ENCODE measurements at regions not wholly inside any gene's neighbourhood (a gene's known extent, or its start where the extent isn't known, plus 50 kb on each side); places are given as distances from the start of the nearest gene placed in this dataset.

DNA sequence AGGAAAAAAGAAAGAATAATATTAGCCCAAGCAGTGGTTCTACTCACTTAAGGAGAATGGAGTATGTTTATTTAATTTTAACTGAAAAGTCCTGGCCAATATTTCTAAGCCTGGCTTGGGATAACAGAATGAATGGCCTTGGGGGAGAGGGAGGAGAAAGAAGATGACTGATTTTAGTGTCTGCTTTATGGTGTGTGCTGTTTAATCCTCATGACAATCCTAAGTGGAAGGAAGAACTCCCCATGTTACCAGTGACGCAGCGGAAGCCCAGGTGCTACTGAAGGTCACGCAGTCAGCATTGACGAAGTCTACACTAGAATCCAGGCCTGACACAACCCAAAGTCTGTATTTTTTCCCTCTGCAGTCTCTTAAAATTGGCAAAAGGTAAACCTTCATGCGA, 50.5 kb downstream of the PALM2AKAP2 start:
- DNase-seq (no peak), ATAC-seq (ENCODE audit: low read depth in 2 of 2) (no peak)
- no peaks in the 10 kb centered on the region for H3K4me1 ChIP-seq (ENCODE audit: control insufficient read depth, insufficient read depth, low read length, poor library complexity, severe bottlenecking)
- Mint-ChIP-seq H3K9me3 (peaks cover 0 to 2% (median 0%) of the 10 kb centered on the region in 7 donors), H3K4me1 (no peaks in the 10 kb centered on the region), H3K4me3 (no peak overlapping the region), H3K27me3 (peaks cover 51% of the 10 kb centered on the region), H3K27ac (no peak overlapping the region), H3K36me3 (no peaks in the 10 kb centered on the region)
- no peak overlapping the region for H3K27ac ChIP-seq (ENCODE audit: insufficient read depth, low read length, poor library complexity, severe bottlenecking)
- H3K27me3 ChIP-seq (ENCODE audit: control insufficient read depth, insufficient read depth, low read length) = peaks cover 4% of the 10 kb centered on the region
- no peak overlapping the region for H3K4me3 ChIP-seq (ENCODE audit: low read depth, low read length)
- H3K36me3 ChIP-seq (ENCODE audit: control insufficient read depth, insufficient read depth, low read length) = no peaks in the 10 kb centered on the region
- H3K9me3 ChIP-seq (ENCODE audit: control insufficient read depth in 2 of 2, low read length in 2 of 2) = no peaks in the 10 kb centered on the region

GRCh38 chr9:109831998-109832658, 52.1 kb downstream of the PALM2AKAP2 start:
- Mint-ChIP-seq H3K9me3 (peaks cover 0 to 4% (median 0%) of the 10 kb centered on the region in 7 donors), H3K4me1 (no peaks in the 10 kb centered on the region), H3K27ac (no peak overlapping the region), H3K4me3 (no peak overlapping the region), H3K27me3 (peaks cover 59% of the 10 kb centered on the region), H3K36me3 (no peaks in the 10 kb centered on the region)
- H3K27ac ChIP-seq (ENCODE audit: insufficient read depth, low read length, poor library complexity, severe bottlenecking) = no peak overlapping the region
- no peaks in the 10 kb centered on the region for H3K9me3 ChIP-seq (ENCODE audit: control insufficient read depth in 2 of 2, low read length in 2 of 2)
- peaks cover 4% of the 10 kb centered on the region for H3K27me3 ChIP-seq (ENCODE audit: control insufficient read depth, insufficient read depth, low read length)
- H3K4me1 ChIP-seq (ENCODE audit: control insufficient read depth, insufficient read depth, low read length, poor library complexity, severe bottlenecking) = no peaks in the 10 kb centered on the region
- DNase-seq (no peak), ATAC-seq (ENCODE audit: low read depth in 2 of 2) (no peak)
- H3K36me3 ChIP-seq (ENCODE audit: control insufficient read depth, insufficient read depth, low read length) = no peaks in the 10 kb centered on the region
- no peak overlapping the region for H3K4me3 ChIP-seq (ENCODE audit: low read depth, low read length)

GRCh38 chr9:109834855-109835254, 54.9 kb downstream of the PALM2AKAP2 start:
- Mint-ChIP-seq H3K27me3 (peaks cover 43% of the 10 kb centered on the region), H3K27ac (no peak overlapping the region), H3K9me3 (peaks cover 0 to 4% (median 0%) of the 10 kb centered on the region in 7 donors), H3K36me3 (no peaks in the 10 kb centered on the region), H3K4me1 (no peaks in the 10 kb centered on the region), H3K4me3 (no peak overlapping the region)
- Histone ChIP-seq H3K36me3 (ENCODE audit: control insufficient read depth, insufficient read depth, low read length) (no peaks in the 10 kb centered on the region), H3K4me3 (ENCODE audit: low read depth, low read length) (no peak overlapping the region), H3K27me3 (ENCODE audit: control insufficient read depth, insufficient read depth, low read length) (peaks cover 4% of the 10 kb centered on the region), H3K4me1 (ENCODE audit: control insufficient read depth, insufficient read depth, low read length, poor library complexity, severe bottlenecking) (no peaks in the 10 kb centered on the region), H3K27ac (ENCODE audit: insufficient read depth, low read length, poor library complexity, severe bottlenecking) (no peak overlapping the region), H3K9me3 (ENCODE audit: control insufficient read depth in 2 of 2, low read length in 2 of 2) (no peaks in the 10 kb centered on the region)
- no peak for DNase-seq
- ATAC-seq (ENCODE audit: low read depth in 2 of 2) = no peak

DNA sequence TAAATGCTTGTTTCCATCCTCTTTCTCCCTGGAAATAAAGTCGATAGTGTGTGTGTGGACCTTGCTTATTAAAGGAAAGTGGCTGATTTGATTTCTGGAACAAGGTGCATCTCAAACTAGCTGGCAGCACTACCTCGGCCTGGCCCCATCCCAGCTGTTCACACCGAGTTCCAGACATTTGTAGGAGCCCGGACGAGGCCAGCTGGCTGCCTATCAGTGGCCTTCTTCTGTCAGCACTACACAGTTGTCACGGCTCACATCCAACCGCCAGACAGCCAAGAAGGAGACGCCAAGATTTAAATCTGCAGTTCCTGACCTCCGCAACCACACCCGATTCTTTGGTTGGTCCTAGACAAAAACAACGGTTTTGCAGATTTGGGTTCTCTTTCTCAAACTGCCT, 63.6 kb downstream of the PALM2AKAP2 start:
- H3K27ac Mint-ChIP-seq = no peak overlapping the region
- no peaks in the 10 kb centered on the region for H3K4me1 Mint-ChIP-seq
- ATAC-seq (ENCODE audit: low read depth in 2 of 2) = no peak
- H3K27me3 Mint-ChIP-seq = peaks cover 8% of the 10 kb centered on the region
- no peak overlapping the region for H3K4me3 Mint-ChIP-seq
- Histone ChIP-seq H3K27ac (ENCODE audit: insufficient read depth, low read length, poor library complexity, severe bottlenecking) (no peak overlapping the region), H3K27me3 (ENCODE audit: control insufficient read depth, insufficient read depth, low read length) (no peaks in the 10 kb centered on the region), H3K4me1 (ENCODE audit: control insufficient read depth, insufficient read depth, low read length, poor library complexity, severe bottlenecking) (no peaks in the 10 kb centered on the region), H3K9me3 (ENCODE audit: control insufficient read depth in 2 of 2, low read length in 2 of 2) (no peaks in the 10 kb centered on the region), H3K4me3 (ENCODE audit: low read depth, low read length) (no peak overlapping the region), H3K36me3 (ENCODE audit: control insufficient read depth, insufficient read depth, low read length) (no peaks in the 10 kb centered on the region)
- peaks cover 0 to 3% (median 0%) of the 10 kb centered on the region in 7 donors for H3K9me3 Mint-ChIP-seq
- DNase-seq = no peak
- no peaks in the 10 kb centered on the region for H3K36me3 Mint-ChIP-seq

- H3K27ac Mint-ChIP-seq = no peak overlapping the region
- H3K36me3 ChIP-seq (ENCODE audit: control insufficient read depth, insufficient read depth, low read length) = no peaks in the 10 kb centered on the region
Observed at GRCh38 chr9:109845226-109845625, 65.2 kb downstream of the PALM2AKAP2 start.

GRCh38 chr9:109846776-109847175, 66.8 kb downstream of the PALM2AKAP2 start:
- no peaks in the 10 kb centered on the region for H3K9me3 ChIP-seq (ENCODE audit: control insufficient read depth in 2 of 2, low read length in 2 of 2)
- Mint-ChIP-seq H3K27ac (no peak overlapping the region), H3K36me3 (no peaks in the 10 kb centered on the region), H3K9me3 (peaks cover 0 to 2% (median 0%) of the 10 kb centered on the region in 7 donors), H3K4me1 (no peaks in the 10 kb centered on the region), H3K4me3 (no peak overlapping the region), H3K27me3 (peaks cover 6% of the 10 kb centered on the region)
- H3K27me3 ChIP-seq (ENCODE audit: control insufficient read depth, insufficient read depth, low read length) = peaks cover 3% of the 10 kb centered on the region
- no peak overlapping the region for H3K4me3 ChIP-seq (ENCODE audit: low read depth, low read length)
- ATAC-seq (ENCODE audit: low read depth in 2 of 2) = no peak
- H3K36me3 ChIP-seq (ENCODE audit: control insufficient read depth, insufficient read depth, low read length) = no peaks in the 10 kb centered on the region
- DNase-seq = no peak
- H3K4me1 ChIP-seq (ENCODE audit: control insufficient read depth, insufficient read depth, low read length, poor library complexity, severe bottlenecking) = no peaks in the 10 kb centered on the region
- H3K27ac ChIP-seq (ENCODE audit: insufficient read depth, low read length, poor library complexity, severe bottlenecking) = no peak overlapping the region

More at GRCh38 chr9:109845226-109845625, 65.2 kb downstream of the PALM2AKAP2 start:
- peaks cover 0 to 3% (median 0%) of the 10 kb centered on the region in 7 donors for H3K9me3 Mint-ChIP-seq
- H3K4me3 Mint-ChIP-seq = no peak overlapping the region
- Histone ChIP-seq H3K4me3 (ENCODE audit: low read depth, low read length) (no peak overlapping the region), H3K4me1 (ENCODE audit: control insufficient read depth, insufficient read depth, low read length, poor library complexity, severe bottlenecking) (no peaks in the 10 kb centered on the region), H3K9me3 (ENCODE audit: control insufficient read depth in 2 of 2, low read length in 2 of 2) (no peaks in the 10 kb centered on the region), H3K27ac (ENCODE audit: insufficient read depth, low read length, poor library complexity, severe bottlenecking) (no peak overlapping the region), H3K27me3 (ENCODE audit: control insufficient read depth, insufficient read depth, low read length) (no peaks in the 10 kb centered on the region)
- DNase-seq (no peak), ATAC-seq (ENCODE audit: low read depth in 2 of 2) (no peak)
- H3K27me3 Mint-ChIP-seq = peaks cover 6% of the 10 kb centered on the region
- H3K36me3 Mint-ChIP-seq = no peaks in the 10 kb centered on the region
- H3K4me1 Mint-ChIP-seq = no peaks in the 10 kb centered on the region

DNA sequence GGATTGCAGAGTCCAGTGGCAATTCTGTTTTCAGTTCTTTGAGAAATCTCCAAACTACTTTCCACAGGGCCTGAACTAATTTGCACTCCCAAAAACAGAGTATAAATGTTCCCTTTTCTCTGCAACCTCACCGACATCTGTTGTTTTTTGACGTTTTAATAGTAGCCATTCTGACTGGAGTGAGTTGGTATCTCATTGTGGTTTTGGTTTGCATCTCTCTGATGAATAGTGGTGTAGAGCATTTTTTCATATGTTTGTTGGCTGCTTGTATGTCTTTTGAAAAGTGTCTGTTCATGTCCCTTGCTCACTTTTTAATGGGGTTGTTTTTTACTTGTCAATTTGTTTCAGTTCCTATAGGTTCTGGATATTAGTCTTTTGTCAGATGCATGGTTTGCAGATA, 72.6 kb downstream of the PALM2AKAP2 start:
- H3K36me3 ChIP-seq (ENCODE audit: control insufficient read depth, insufficient read depth, low read length) = no peaks in the 10 kb centered on the region
- H3K9me3 ChIP-seq (ENCODE audit: control insufficient read depth in 2 of 2, low read length in 2 of 2) = no peaks in the 10 kb centered on the region
- no peak overlapping the region for H3K27ac ChIP-seq (ENCODE audit: insufficient read depth, low read length, poor library complexity, severe bottlenecking)
- Mint-ChIP-seq H3K27ac (no peak overlapping the region), H3K36me3 (no peaks in the 10 kb centered on the region), H3K9me3 (peaks cover 0 to 2% (median 0%) of the 10 kb centered on the region in 7 donors), H3K4me1 (no peaks in the 10 kb centered on the region), H3K27me3 (peaks cover 18% of the 10 kb centered on the region), H3K4me3 (no peak overlapping the region)
- ATAC-seq (ENCODE audit: low read depth in 2 of 2) (no peak), DNase-seq (no peak)
- no peak overlapping the region for H3K4me3 ChIP-seq (ENCODE audit: low read depth, low read length)
- H3K27me3 ChIP-seq (ENCODE audit: control insufficient read depth, insufficient read depth, low read length) = peaks cover 7% of the 10 kb centered on the region
- H3K4me1 ChIP-seq (ENCODE audit: control insufficient read depth, insufficient read depth, low read length, poor library complexity, severe bottlenecking) = no peaks in the 10 kb centered on the region

GRCh38 chr9:109855540-109855939, 75.5 kb downstream of the PALM2AKAP2 start:
- H3K27ac ChIP-seq (ENCODE audit: insufficient read depth, low read length, poor library complexity, severe bottlenecking) = no peak overlapping the region
- Mint-ChIP-seq H3K27ac (no peak overlapping the region), H3K4me3 (no peak overlapping the region), H3K9me3 (peaks cover 0 to 2% (median 2%) of the 10 kb centered on the region in 7 donors), H3K36me3 (no peaks in the 10 kb centered on the region), H3K27me3 (peaks cover 30% of the 10 kb centered on the region), H3K4me1 (no peaks in the 10 kb centered on the region)
- H3K4me3 ChIP-seq (ENCODE audit: low read depth, low read length) = no peak overlapping the region
- no peaks in the 10 kb centered on the region for H3K36me3 ChIP-seq (ENCODE audit: control insufficient read depth, insufficient read depth, low read length)
- no peak for DNase-seq
- H3K9me3 ChIP-seq (ENCODE audit: control insufficient read depth in 2 of 2, low read length in 2 of 2) = no peaks in the 10 kb centered on the region
- peaks cover 21% of the 10 kb centered on the region for H3K27me3 ChIP-seq (ENCODE audit: control insufficient read depth, insufficient read depth, low read length)
- no peak for ATAC-seq (ENCODE audit: low read depth in 2 of 2)
- H3K4me1 ChIP-seq (ENCODE audit: control insufficient read depth, insufficient read depth, low read length, poor library complexity, severe bottlenecking) = no peaks in the 10 kb centered on the region
